LoVo (cell line): ENCODE measurements at regions not wholly inside any gene's neighbourhood (a gene's known extent, or its start where the extent isn't known, plus 50 kb on each side); places are given as distances from the start of the nearest gene placed in this dataset.
"Not testable (repeated sequence)": the region's sequence is repeated elsewhere in the genome, so short reads cannot be mapped to it uniquely, and the experiment has no call there.

Experiments used
- DNase-seq: peaks from one replicate; pipeline ENCODE4 v3.0.0-alpha.2; 2016; ENCODE audit warnings: low spot score

DNA sequence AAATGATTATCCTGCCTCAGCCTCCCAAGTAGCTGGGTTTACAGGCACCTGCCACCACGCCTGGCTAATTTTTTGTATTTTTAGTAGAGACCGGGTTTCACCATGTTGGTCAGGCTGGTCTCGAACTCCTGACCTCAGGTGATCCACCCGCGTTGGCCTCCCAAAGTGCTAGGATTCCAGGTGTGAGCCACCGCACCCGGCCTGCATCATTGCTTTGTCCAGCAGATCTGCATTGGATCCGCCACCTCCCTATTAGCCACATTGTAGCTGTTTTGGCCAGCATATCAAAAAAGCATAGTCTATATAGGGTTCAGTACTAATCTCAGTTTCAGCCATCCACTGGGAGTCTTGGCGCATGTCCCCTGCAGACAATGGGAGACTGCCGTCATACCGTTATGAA is 194.6 kb upstream of the SHH start:
- DNase-seq: not testable (repeated sequence)

DNA sequence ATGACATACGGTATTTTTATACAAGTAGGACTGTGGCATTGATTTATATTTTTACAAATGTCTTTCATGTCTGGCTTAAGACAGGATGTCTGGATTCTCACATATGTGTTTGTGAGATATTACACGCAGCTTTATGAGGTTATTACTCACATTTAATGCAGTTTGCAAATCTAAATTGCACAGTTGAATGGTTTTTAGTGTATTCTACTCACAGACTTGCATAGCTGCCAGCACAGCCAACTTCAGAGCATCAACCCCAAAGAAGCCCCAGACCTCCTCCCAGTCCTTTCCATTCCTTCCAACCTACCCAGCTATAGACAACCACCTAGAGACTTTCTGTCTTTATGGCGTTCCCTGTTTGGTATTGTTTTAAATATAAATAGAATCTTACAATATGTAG is 193.8 kb upstream of the SHH start:
- no peak for DNase-seq

DNA sequence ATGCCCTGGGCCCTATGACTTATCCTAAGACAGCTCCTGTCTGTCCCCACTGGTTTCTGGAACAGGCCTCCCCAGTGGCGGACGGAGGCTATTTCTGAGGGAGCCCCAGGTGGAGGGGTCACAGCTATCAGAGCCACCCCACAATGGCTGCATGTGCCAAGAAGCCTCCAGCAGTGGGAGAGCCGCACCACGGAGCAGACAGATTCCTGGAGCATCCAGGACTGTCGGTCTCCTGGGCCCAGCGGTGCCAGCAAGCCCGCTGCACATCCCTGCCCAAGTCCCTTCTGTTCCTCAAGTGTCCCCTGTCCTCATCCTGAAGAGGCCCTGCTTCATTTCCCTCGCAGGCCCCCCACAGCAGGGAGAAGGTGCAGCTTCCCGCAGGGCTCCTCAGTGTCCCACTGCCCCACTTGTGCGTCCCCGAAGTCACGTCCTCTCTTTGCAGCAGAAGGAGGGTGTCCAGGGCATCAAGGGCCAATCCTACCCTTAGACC is 193.0 kb upstream of the SHH start:
- no peak for DNase-seq

DNA sequence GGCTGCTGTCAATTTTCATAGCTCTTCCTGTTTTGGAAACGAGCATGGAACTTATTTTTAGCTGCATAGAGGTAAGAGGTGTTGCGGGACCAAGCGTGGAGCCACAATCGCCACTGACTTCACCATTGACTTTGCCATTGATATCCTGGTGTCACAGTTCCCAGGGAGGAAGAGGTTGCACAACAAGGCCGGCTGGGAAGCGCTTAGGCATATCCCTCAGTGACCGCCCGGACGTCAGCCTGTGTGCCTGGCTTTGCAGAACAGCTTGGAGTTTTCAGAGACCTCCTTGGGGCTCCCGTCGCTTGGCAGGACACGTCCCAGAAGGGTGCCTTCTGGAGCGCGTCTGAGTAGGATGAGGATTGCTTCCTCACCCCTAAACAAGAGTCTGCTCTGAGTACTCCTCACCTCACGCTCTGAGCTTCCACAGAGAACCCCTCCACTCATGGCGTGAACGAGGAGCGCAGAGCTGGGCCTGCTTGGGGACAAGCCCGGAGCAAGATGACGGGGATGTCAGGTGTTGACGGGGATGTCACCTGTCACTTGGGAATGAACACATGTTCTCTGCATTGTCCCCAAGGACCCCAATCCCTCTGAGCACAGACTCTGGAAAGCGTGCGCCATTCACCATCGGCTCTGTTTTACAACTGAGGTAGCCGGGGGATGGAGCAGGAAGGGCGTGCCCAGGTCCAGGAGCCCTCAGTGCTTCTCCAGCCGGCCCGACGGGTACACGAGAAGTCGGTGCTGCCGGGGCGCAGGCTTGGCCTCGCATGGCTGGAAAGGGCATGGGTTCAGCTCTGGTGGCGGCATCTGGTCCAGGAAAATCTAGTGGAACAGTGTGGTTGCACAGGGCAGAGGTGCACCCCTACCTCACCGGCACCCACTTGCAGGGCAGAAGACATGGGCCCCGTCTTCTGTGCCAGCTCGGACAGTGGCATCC is 192.3 kb upstream of the SHH start:
- DNase-seq: no peak

DNA sequence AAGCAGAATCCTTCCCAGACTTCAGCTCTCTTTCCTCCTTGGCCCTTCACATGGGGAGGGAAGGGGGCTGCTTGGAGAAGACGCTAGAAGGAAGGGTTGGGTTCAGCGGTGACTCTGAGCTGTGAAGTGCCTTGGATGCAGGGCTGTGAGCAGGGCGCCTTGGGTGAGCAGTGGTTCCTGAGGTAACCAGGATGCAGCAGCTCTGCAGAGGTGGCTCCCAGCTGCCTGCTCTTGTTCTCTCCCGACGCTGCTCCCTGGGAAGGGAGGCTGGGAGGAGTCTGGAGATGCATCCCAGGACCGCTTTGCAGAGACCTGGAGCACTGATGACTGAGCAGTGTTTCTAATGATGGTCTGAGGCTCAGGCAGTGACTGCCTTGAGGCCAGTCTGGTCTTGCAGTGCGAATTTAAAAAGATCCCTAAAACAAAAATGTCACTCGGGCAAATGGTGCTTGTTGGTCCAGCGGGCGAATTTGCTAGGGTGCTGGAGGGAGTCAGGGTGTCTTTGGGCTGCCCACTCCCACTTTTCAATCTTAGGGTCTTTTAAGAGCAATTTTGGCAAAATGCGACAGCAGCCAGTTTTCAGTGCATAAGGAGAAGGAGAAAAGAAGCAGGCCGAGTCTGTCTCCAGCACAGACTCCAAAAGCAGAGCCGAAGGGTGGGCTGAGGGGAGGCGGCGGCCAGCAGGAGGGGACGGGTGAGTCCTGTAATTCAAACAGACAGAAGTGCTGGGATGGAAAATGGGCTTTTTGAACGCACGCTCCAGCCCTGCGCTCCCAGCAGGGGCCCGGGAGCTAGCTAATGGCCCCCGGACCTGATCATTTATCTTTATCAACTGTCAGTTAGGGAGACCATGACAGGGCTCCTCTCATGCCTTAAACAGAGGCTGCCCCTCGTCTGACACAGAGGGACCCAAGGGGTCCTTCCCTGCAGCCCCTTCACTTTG is 191.2 kb upstream of the SHH start:
- DNase-seq: no peak

DNA sequence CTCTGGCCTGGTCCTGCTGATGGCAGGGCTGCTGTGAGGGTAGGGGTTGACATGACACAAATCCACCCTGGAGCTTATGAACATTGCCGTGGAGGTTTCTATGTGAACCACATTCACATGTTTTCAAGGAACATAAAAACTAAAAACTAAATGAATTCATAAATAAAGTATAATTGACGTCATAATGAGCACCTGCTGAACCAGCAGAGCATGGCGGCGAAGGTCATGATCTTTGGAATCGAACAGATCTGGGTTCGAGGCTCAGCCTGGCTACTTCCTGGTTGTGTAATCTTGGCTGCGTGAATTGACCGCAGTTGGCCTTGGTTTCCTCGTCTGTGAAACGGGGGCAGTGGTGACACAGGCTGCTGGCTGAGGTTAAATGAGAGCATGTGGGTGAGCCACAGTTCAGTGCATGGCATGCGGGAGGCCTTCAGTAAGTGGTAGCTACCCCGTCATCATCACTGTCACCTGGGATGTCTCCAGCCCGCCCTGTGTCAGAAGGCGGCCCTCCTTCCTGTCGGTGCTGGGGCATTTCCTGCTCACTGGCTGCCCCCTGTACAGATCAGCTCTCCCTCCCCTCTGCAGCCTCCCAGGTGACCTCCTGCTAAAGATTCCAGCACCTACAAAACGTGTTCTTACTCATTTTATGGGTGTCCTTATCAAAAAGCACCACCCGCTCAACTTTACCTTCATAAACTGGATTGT is 190.3 kb upstream of the SHH start:
- DNase-seq: no peak

DNA sequence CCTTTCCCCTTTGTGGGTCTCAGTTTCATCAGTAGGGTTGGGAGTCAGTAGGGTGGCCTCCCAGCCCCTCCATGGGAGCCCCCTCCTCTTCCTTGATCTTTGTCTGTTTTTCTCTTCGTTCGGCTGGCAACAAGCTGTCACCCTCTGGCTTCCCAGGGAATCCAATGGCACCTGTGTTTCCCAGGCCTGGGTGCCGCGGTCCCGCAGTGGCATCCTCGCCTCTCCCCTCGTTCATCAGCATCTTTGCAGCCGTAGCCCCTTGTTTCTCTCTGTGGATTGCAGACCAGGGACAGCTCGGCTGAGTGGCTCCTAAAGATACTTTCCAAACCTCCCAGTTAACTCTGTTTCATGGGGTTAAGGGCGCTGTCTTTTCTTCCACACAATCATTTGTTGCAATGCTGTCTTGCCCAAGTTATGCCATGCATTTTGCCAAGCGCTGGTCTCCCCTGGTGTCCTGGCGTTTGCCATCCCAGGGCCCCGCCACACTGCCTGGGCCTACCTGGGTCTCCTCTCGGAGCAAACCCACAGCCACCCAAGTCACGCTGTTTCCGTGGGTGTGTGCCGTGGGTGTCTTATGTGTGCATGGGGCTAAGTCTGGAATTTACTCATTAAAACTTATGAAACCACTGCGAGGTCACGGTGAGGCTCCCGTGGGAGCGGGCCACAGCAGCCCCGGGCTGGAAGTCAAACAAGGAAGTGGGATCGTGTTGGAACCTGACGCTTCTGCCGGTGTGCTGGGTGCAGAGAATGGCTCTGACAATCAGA is 189.4 kb upstream of the SHH start:
- no peak for DNase-seq

DNA sequence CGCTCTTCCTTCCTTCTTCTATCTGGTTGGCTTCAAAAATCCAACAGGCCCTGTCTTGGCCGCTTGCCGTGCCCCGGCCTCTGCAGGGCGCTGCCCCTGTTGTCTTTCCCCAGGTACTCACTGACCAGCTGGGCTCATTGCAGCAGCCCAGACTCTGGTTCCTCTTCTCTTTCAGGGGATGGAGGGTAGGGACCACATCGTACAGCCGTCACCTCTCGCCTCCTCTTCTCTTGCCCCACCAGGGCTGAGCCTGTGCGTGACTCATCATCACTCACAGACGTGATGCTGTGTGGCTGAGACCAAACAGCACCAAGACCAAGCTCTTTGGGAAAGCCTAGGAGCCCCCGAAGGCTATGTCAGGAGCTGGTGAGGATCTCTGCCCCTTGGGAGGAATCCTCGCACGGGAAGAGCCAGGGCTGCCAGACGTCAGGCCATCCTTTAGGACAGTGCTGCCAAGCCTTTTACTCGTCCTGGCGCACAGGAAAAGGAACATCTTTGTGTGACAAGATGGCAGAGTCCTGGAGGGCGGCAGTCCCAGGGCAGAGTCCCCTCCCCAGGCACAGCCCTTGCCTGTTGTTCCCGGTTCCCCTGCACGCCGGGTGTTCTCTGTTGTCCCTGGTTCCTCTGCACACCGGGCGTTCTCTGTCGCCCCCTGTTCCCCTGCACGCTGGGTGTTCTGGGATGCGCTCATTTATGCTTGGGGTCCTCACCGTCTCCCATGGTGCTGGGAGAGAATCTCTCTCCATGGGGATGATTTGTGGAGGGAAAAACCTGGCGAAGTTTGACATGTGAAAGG is 188.5 kb upstream of the SHH start:
- DNase-seq: no peak

DNA sequence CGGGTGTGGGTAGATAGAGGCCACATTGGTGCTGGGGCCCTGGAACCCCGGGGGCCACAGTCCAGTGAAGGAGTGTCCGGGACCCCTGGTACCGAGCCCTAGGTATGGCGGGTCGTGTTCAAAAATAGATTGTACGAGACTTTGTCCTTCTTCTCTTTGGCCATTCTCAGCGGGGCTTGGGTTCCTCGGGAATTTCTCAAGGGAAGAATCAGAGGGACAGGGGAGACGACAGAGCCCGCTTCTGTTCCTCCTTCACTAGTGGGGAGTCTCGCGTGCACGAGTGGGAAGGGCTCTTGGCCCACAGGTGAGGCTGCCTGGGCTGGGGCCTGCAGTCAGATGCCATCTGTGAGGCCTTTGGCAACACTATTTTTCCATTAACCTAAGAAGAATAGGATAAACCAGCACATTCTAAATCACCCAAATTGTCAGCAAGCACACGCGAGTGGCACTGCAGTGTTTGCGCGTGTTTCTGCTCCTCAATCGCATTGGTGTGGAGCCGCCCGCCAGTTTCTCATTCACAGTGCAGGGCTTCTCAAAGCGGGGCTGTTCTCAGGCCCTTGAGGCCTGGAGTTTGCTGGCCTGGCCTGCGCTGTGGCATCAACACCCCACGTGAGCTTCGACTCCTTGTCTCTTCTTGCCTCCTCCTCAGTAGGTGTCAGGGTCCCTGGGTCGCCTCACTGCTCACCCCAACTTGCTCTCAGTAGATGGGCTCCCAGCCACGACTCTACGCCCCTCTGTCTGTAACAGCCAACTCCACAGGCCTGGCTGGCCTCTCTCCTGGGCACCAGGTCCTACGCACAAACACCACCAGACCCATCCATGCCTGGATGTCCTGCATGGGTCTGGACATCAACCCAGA is 187.6 kb upstream of the SHH start:
- no peak for DNase-seq

DNA sequence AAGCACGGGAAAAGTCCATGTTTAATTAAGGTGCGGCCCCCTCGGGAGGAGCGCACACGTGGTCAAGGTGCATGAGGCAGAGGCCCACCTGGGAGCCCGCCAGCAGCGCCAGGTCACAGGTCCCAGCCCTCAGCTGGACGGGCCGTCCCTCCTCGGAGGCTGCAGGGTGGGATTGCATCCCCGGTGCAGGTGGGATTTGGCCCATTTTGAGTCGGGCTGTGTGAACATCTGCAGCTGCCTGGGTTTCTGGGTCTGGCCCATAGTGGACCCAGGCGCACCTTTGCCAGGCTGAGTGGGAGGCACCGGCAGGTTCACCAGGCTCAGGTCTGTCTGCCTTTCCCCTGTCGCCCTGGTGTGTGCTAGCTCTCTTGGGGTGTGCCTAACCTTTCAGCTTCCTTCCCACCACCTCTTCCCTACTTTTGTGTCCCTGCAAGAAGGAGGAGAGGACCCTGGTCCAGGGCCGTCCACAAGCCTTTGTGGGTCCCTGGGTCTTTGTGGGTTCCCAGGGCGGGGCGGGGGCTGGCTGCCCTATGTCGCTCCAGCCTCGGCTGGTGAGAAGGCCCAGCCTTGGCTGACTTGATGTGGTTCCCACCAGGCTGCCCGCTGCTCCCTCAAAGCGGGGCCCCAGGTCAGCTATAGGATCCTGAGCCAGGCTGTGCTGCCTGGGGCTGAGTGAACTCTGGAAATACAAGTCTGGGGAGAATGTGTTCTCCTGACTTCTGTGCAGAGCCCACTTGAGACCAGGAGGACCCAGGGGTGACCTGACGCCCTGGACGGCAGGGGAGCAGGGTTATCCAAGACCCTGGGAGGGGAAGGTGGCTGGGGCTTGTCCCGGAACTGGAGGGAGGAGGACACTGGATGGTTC is 186.7 kb upstream of the SHH start:
- peak; percentile 47 for DNase-seq

DNA sequence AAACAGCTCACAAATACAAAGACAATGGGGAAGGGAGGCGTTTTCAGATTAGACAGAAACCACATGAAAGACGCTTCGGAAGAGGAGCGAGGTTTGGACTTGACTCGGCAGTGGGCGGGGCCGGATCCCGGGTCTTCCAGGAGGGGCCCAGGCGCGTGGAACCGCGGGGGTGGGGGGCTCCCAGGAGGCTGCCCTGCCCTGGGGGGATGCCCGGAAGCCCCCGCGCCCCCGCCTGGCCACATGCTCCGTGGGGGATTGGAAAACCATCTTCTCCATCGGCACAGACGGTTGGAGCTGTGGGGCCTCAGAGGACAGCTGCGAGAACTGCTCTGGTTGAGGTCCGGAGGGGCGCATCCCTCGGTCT is 186.0 kb upstream of the SHH start:
- DNase-seq: peak; percentile 32

DNA sequence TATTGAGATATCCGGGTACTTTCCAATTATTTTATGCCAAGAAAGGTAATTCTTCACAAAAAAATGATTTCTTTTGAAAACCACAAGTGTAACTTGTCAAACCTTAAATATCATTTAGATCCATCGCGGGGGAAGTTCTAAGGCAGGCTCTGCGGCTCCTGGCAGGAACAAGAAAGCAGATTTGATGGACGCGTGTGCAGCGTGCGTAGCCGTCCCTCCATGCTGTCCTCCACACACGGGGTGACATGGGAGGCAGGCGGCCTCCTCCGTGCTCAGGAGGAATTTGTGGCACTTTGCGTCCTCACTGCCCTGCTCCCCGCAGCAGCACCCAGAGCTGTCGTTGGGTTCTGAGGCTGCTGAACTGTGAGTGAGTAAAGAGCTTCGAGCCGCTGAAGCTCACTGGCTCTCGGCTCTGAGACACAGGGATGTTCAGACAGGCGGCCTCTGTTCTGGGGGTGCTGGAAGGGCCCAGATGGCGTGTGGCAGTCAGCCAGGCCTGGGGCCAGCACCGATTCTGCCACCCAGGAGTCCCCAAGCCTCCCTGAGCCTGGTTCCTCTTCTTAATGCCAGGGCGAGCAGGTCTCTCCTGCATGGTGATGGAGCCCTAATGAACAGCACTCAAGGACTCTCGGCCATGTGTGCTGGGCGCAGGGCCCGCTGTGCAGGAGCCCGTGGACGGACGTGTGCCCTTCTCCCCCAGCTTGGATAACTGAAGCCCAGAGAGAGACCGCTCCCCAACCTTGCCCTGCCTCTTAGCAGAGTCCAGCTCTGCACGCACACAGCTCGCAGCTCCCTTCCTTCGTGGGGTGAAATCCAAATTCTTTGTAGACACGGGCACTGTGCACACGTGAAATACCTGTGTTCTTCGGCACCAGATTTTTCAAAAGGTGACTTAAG is 185.4 kb upstream of the SHH start:
- DNase-seq: no peak

DNA sequence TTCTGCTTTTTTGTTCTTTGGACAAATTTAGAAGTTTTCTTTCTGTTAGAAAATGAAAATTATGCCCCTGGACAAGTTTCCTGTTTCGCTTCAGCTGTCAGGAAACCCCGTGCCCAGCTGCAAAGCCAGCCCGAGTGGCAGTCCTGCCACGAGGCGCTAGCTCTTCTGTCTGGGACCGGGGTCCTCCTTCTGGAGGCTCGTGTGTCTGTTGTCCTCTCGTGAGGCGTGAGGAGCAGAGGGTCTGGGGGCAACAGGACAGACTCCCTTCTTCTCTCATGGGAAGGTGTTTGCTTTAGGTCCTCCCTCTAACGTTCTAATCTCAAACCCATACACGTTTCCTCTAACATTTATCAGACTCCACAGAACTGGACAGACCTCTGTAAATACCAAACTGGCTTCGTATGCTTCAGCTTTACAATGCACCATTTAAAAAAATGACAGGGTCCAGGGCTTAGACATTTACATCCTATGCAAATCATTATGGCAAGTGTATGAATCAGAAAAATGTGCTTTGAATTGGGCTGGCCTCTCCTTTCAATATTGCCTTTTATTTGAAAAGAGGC is 184.5 kb upstream of the SHH start:
- DNase-seq: no peak

DNA sequence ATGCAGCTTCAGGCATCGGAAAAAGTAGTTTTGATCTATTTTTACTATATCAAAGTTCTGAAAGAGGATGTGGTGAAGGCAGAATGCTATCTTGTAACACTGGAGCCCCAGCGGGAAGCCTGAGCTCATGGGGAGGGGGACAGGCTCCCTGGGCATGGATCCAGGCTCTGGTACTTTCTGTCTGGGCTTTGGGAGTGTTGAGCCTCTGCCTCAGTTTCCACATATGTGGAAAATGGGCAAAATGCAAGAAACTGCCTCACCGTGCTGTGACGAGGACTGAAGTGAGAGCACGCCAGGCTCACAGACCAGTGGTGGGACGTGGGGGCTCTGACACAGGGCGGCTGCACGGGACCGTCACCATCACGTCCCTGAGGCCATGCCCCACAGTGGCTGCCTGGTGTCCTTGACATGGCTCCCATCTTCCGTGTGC is 182.9 kb upstream of the SHH start:
- DNase-seq: no peak

DNA sequence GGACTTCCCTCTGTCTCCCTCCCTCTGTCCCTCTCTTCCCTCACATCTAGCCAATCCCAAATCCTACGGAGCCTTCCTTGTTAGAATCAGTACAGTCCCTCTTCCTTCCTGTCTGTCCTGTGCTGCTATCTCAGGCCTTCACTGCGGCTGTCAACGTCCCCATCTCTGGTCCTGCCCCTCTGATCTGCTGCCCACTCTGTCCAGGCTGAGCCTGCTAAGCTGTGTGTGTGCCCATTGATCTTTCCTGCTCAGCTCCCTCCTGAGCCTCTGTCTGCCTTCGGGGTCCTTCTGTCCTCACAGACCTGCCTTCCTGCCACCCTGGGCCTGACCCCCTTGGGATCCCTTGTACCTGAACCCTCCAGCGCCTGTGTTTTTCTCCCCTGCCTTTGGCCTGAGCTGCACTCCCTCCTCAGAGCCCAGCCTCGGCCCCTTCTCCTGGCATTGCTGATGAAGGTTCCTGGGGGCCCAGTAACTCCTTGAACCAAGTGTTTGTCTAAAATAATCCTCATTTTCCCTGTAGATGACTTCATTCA is 182.1 kb upstream of the SHH start:
- no peak for DNase-seq

DNA sequence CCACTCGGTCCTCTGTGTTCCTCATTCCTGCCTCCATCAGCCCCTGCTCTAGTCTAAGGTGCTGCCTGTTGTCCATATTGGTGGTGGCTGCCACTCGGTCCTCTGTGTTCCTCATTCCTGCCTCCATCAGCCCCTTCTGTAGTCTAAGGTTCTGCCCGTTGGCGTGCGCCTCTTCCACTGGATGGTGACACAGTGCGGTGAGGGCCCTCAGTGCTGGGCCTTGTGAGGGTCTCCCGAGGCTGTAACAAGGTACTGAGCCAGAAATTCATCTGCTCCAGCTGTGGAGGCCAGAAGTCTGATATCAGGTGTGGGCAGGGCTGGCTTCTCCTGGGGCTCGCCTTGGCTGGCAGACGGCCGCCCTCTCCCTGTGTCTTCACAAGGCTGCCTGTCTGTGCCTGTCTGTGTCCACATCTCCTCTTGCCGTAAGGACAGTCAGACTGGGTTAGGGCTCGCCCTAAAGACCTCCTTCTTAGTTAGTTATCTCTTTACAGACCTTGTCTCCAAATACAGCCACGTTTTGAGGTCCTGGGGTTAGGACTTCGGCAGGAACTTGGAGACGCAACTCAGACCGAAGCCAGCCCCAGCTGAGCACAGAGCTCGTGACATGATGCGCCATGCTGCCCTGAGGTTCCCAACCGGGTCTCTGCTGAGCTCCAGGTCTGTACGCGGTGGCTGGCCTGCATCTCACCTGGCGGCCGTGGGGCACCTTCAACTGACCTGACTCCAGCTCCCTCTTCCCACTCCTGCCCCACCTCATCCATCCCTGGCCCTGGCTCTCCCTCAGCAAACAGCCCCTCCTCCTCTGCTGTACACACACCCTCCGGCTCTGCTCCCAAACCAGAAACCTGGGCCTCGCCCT is 181.4 kb upstream of the SHH start:
- DNase-seq: no peak
